Smooth muscle cell (in vitro differentiated cells): ENCODE measurements at regions not wholly inside any gene's neighbourhood (a gene's known extent, or its start where the extent isn't known, plus 50 kb on each side); places are given as distances from the start of the nearest gene placed in this dataset.

Source experiments
- DNase-seq: peaks from one replicate; lab custom pipeline; 2025; ENCODE audit not compliant: unreplicated experiment; lab: John Stamatoyannopoulos, UW
- H2AFZ ChIP-seq: fragments of 200-600 bp; sonication (generic); 2 replicates; pipeline ENCODE4 v1.6.0; 2016; ENCODE audit warnings: antibody characterized with exemption, low read depth, mild to moderate bottlenecking
- H3F3A ChIP-seq: fragments of 200-600 bp; sonication (generic); 2 replicates; pipeline ENCODE4 v1.6.0; 2017; ENCODE audit warnings: antibody characterized with exemption, low read depth
- H3K27ac ChIP-seq: fragments of 200-600 bp; sonication (generic); 2 replicates; pipeline ENCODE4 v1.5.1; 2016; ENCODE audit warnings: low read depth, mild to moderate bottlenecking
- H3K27me3 ChIP-seq: fragments of 200-600 bp; sonication (generic); 2 replicates; pipeline ENCODE4 v1.6.1; 2016; ENCODE audit warnings: low read depth, mild to moderate bottlenecking
- H3K36me3 ChIP-seq: fragments of 200-600 bp; sonication (generic); 2 replicates; pipeline ENCODE4 v1.5.1; 2016; ENCODE audit warnings: low read depth
- H3K4me1 ChIP-seq: fragments of 200-600 bp; sonication (generic); 2 replicates; pipeline ENCODE4 v1.5.1; 2016; ENCODE audit warnings: low read depth
- H3K4me2 ChIP-seq: fragments of 200-600 bp; sonication (generic); 2 replicates; pipeline ENCODE4 v1.6.0; 2016; ENCODE audit warnings: mild to moderate bottlenecking
- H3K4me3 ChIP-seq: fragments of 200-600 bp; sonication (generic); 2 replicates; pipeline ENCODE4 v1.5.1; 2016; ENCODE audit warnings: mild to moderate bottlenecking
- H3K79me2 ChIP-seq: fragments of 200-600 bp; sonication (generic); 2 replicates; pipeline ENCODE4 v1.6.0; 2016; ENCODE audit warnings: low read depth, mild to moderate bottlenecking
- H3K9ac ChIP-seq: fragments of 200-600 bp; sonication (generic); 2 replicates; pipeline ENCODE4 v1.6.0; 2016; ENCODE audit warnings: low read depth
- H3K9me3 ChIP-seq: fragments of 200-600 bp; sonication (generic); replicated peaks from 2 replicates; pipeline ENCODE4 v1.5.1; 2016; ENCODE audit warnings: low read depth
- H4K20me1 ChIP-seq: fragments of 200-600 bp; sonication (generic); 2 replicates; pipeline ENCODE4 v1.6.0; 2016; ENCODE audit warnings: low read depth
- WGBS: methylation state at CpG from one replicate; pipeline ENCODE4 v1.1.7; 2016; ENCODE audit warnings: low lambda C conversion rate; 5-methylcytosine and 5-hydroxymethylcytosine counted together
- TF ChIP-seq, protein P1 (sequence below): fragments of 200-600 bp; sonication (generic); IDR thresholded peaks from 2 replicates; pipeline ENCODE4 v1.5.1; 2017; ENCODE audit warnings: borderline replicate concordance, mild to moderate bottlenecking, antibody characterized with exemption; ENCODE audit not compliant: insufficient read depth, poor library complexity, severe bottlenecking

DNA sequence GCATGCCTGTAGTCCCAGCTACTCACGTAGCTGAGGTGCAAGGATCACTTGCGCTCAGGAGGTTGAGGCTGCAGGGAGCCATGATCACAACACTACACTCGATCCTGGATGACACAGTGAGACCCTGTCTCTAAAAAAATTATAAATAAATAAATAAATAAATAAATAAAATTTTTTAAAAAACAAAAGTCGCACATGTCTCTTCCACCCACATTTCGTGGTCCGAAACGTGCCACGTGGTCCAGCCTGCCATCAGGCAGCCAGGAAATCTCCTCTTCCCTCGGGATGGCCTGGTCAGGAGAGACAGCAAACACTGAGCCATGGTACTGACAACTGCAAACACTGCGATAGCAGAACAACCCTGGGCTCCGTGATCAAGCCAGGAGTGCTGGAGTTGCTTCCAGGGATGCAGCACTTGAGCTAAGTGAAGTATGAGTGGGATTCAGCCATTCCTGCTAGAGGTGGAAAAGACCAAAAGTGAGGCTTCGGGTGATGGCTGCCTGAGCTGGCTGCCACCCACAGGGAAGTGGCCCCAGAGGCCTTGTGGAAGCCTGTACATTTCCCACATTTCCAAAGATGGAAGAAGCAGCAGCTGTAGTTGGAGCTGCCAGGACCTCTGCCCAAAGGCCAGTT, 193.1 kb downstream of the SMAD2 start:
- Histone ChIP-seq H3K4me1 (no peaks in the 10 kb centered on the region), H3K9me3 (no peaks in the 10 kb centered on the region), H3K27ac (no peak overlapping the region), H3F3A (no peaks in the 10 kb centered on the region), H4K20me1 (no peaks in the 10 kb centered on the region), H3K4me3 (no peak overlapping the region), H2AFZ (no peak overlapping the region), H3K9ac (no peak overlapping the region), H3K36me3 (no peaks in the 10 kb centered on the region), H3K4me2 (no peak overlapping the region), H3K27me3 (peaks cover 24% of the 10 kb centered on the region), H3K79me2 (no peaks in the 10 kb centered on the region)
- WGBS, result 93% methylated on average over 12 of the region's 12 CpGs
- no peak for DNase-seq
- TF ChIP-seq, protein P1, sequence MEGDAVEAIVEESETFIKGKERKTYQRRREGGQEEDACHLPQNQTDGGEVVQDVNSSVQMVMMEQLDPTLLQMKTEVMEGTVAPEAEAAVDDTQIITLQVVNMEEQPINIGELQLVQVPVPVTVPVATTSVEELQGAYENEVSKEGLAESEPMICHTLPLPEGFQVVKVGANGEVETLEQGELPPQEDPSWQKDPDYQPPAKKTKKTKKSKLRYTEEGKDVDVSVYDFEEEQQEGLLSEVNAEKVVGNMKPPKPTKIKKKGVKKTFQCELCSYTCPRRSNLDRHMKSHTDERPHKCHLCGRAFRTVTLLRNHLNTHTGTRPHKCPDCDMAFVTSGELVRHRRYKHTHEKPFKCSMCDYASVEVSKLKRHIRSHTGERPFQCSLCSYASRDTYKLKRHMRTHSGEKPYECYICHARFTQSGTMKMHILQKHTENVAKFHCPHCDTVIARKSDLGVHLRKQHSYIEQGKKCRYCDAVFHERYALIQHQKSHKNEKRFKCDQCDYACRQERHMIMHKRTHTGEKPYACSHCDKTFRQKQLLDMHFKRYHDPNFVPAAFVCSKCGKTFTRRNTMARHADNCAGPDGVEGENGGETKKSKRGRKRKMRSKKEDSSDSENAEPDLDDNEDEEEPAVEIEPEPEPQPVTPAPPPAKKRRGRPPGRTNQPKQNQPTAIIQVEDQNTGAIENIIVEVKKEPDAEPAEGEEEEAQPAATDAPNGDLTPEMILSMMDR, result no peak

DNA sequence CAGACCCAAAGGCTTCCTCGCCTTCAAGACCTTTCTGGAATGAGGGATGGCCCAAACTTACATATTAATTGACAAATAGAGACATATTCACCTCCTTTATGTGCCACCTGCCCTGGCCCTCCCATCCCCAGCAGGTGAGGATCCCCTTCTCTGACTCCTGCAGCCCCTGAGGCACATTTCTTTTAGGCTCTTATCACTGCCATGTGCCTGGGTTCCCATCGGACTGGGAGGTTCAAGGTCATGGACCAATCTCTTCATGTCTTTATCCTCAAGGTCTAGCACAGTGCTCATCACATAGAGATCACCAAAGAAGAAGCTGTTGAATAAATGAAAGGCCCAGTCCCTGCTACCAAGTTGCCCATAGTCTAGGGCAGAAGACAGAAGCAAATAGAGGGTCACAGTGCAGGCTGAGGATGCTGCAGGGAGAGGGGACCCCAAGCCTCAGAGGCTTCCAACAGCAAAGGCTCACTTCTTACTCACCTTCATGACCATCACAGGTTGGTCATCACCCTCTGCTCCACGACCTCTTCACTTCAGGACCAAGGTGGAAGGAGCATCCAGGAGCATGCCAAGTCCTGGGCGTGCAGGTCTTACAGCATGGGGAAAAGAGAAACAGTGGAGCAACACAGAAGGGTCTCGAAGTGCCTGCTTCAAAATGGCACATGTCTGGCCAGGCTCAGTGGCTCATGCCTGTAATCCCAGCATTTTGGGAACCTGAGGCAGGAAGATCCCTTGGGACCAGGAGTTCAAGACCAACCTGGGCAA, 193.9 kb downstream of the SMAD2 start:
- H2AFZ ChIP-seq, result no peak overlapping the region
- H3K9me3 ChIP-seq, result no peaks in the 10 kb centered on the region
- no peaks in the 10 kb centered on the region for H3K4me1 ChIP-seq
- H3K4me2 ChIP-seq, result no peak overlapping the region
- no peak for DNase-seq
- no peak overlapping the region for H3K9ac ChIP-seq
- no peaks in the 10 kb centered on the region for H3K79me2 ChIP-seq
- peaks cover 17% of the 10 kb centered on the region for H3K27me3 ChIP-seq
- H4K20me1 ChIP-seq, result no peaks in the 10 kb centered on the region
- WGBS, result 87% methylated on average over 5 of the region's 5 CpGs
- H3K27ac ChIP-seq, result no peak overlapping the region
- H3K36me3 ChIP-seq, result no peaks in the 10 kb centered on the region
- H3K4me3 ChIP-seq, result no peak overlapping the region
- H3F3A ChIP-seq, result no peaks in the 10 kb centered on the region
- TF ChIP-seq, protein P1, result no peak

DNA sequence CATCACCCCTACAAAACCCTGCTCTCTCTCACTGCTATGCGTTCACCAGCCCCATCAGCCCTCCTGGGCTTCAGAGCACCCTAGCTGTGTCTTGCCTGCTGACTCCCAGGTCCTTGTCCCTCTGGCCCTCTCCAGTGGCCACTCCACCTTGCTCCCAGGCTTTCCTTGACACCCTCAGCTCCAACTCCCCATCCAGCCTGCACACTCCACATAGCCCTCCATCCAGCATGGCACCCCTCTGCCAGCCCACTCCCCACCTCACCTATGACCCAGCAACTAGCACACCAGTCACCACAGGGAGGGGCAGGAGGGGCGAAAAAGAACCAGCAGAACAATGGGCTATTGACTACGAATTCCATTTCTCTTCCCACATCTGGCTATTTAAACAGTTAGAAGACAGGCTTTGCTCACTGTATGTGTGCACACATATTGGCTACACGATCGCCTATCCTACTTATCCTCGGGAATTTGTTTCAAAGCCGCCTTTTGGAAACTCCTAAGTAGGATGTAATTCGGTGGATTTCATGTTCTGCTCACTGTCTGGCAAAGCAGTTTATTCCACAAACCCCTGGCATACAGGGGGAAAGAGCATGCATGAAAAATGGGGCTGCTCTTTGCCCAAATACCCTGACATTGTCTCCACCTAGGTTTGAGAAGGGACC, 195.3 kb downstream of the SMAD2 start:
- TF ChIP-seq, protein P1, result no peak
- no peaks in the 10 kb centered on the region for H3K4me1 ChIP-seq
- no peak overlapping the region for H3K27ac ChIP-seq
- no peak overlapping the region for H3K4me2 ChIP-seq
- no peak for DNase-seq
- peaks cover 11% of the 10 kb centered on the region for H3K27me3 ChIP-seq
- WGBS, result 77% methylated on average over 8 of the region's 8 CpGs
- no peak overlapping the region for H3K4me3 ChIP-seq
- H3F3A ChIP-seq, result no peaks in the 10 kb centered on the region
- no peaks in the 10 kb centered on the region for H3K9me3 ChIP-seq
- no peak overlapping the region for H3K9ac ChIP-seq
- no peaks in the 10 kb centered on the region for H3K36me3 ChIP-seq
- no peak overlapping the region for H2AFZ ChIP-seq
- H4K20me1 ChIP-seq, result no peaks in the 10 kb centered on the region
- no peaks in the 10 kb centered on the region for H3K79me2 ChIP-seq
